HG02642 (cell line): ENCODE measurements at regions not wholly inside any gene's neighbourhood (a gene's known extent, or its start where the extent isn't known, plus 50 kb on each side); places are given as distances from the start of the nearest gene placed in this dataset.

Experiments
- ATAC-seq: cut with Tn5 transposase; IDR thresholded peaks from one replicate; pipeline ENCODE4 v1.9.1; 2021; ENCODE audit warnings: mild to moderate bottlenecking; ENCODE audit not compliant: unreplicated experiment, poor library complexity

DNA sequence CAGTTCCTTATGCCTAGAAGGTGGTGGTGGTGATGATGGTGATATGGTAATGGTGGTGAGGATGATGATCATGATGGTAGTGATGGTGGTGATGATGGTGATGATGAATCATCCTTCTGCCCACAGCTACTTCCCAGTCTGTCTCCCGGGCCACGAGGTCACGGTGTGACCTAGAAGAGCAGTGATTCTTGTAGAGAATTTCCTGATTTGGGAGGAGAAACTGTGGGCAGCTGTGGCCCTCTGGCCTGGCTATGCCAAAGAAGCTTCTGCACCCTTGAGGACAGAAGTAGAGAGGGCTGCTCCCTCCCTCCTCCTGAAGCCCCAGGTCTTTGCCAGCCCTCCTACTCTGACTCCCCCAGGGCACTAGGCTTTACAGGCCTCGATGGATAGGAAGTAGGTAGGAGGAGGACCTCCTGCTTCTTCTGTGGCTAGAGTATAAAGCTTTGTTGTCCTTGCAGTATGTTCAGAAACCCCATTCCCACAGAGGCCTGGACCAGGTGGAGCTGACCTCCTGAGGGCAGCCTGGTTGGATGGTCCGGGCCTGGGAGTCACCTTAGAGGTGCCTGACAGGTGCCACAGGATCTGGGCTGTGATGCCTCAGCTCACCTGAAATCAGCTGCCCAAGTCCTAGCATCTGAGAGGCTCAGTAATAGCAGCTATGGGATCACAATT lies 57.9 kb upstream of the EPAS1 start:
- ATAC-seq, result peak; percentile 6

DNA sequence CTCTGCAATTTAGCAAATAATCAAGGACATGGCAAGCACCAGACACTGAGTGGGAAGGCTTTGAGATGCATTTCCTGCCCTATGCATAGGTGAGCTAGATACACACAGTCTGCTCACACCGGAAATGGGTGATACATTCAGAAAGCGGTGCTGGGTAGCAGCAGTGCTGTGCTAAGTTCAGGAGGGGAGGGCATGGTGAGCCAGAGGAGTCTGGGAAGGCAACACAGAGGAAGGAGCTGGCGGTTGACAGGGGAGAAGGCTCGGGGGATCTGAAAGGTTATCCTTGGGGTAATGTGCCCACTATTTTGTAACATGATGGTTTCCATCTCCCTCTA lies 57.4 kb upstream of the EPAS1 start:
- peak; percentile 55 for ATAC-seq

DNA sequence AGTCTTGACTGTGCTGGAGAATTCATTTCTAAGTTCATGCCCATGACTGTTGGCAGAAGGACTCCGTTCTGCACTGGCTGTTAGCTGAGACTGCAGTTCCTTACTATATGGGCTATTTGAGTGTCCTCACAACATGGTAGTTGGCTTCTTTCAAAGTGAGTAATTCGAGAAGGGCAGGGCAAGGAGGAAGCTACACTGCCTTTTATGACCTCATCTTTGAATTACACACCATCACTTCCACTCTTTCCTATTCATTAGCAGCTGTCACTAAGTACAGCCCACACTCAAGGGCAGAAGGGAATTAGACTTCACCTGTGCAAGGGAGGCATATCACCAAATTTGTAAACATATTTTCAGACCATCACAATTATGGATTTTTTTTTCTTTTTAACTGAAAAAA lies 55.9 kb upstream of the EPAS1 start:
- no peak for ATAC-seq

DNA sequence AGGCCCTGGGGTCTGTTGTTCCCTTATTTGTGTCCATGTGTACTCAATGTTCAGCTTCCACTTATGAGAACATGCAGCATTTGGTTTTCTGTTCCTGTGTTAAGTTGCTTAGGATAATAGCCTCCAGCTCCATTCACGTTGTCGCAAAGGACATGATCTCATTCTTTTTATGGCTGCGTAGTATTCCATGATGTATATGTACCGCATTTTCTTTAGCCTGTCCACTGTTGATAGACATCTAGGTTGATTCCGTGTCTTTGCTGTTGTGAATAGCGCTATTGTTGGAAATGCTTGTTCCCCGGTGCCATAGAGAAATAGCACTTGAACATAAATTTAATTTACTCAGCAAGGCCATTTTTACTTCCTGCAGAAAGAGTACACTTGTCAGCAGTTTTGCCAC lies 51.3 kb upstream of the EPAS1 start:
- ATAC-seq, result no peak

DNA sequence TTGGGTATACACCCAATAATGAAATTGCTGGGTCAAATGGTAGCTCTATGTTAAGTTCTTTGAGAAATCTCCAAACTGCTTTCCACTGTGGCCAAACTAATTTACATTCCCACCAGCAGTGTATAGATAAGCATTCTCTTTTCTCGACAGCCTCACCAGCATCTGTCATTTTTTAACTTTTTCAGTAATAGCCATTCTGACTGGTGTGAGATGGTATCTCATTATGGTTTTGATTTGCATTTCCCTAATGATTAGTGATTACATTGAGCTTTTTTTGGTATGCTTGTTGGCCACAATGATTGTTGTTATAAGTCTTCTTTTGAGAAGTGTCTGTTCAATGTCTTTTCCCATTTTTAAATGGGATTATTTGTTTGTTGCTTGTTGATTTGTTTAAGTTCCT lies 50.4 kb upstream of the EPAS1 start:
- ATAC-seq, result peak; percentile 87
